Panc1 (cell line): ENCODE measurements at regions not wholly inside any gene's neighbourhood (a gene's known extent, or its start where the extent isn't known, plus 50 kb on each side); places are given as distances from the start of the nearest gene placed in this dataset.

Source experiments
- ATAC-seq: fragments of 200-7000 bp; cut with Tn5 transposase; 2 replicates; pipeline ENCODE4 v1.9.1; 2020; ENCODE audit warnings: mild to moderate bottlenecking, moderate library complexity
- BruUV-seq: library from RNA; stranded (reverse); fragments of 400-500 nt; replicated peaks from 2 replicates; lab custom pipeline; 2021; lab: Mats Ljungman, UMichigan
- CTCF ChIA-PET: fragments of 300-600 bp; sonication (Branson Sonifier 250); formaldehyde crosslinking; loops from one replicate; lab custom pipeline; 2022; ENCODE audit warnings: antibody characterized with exemption; lab: Charles Lee
- POLR2A ChIA-PET: fragments of 300-600 bp; sonication (Branson Sonifier 250); formaldehyde crosslinking; loops from one replicate; lab custom pipeline; 2022; ENCODE audit warnings: antibody characterized with exemption; lab: Charles Lee
- DNase-seq: peaks from one replicate; pipeline ENCODE4 v3.0.0-alpha.2; 2010; ENCODE audit warnings: low read depth, low spot score
- H3K27ac ChIP-seq: 2 replicates; pipeline ENCODE4 v1.5.1; 2011; ENCODE audit warnings: mild to moderate bottlenecking, low read length, inconsistent platforms
- H3K27me3 ChIP-seq: fragments of 200-500 bp; sonication (Bioruptor generic); 2 replicates; pipeline ENCODE4 v1.6.0; 2014; ENCODE audit warnings: low read length, inconsistent platforms; ENCODE audit not compliant: control insufficient read depth, insufficient read depth
- H3K36me3 ChIP-seq: fragments of 200-500 bp; sonication (Bioruptor generic); 2 replicates; pipeline ENCODE4 v1.5.1; 2014; ENCODE audit warnings: inconsistent platforms, mild to moderate bottlenecking, low read length, moderate library complexity; ENCODE audit not compliant: control insufficient read depth, insufficient read depth
- H3K4me1 ChIP-seq: 2 replicates; pipeline ENCODE4 v1.5.1; 2011; ENCODE audit warnings: inconsistent platforms, mild to moderate bottlenecking, low read length, moderate library complexity; ENCODE audit not compliant: control insufficient read depth, insufficient read depth
- H3K4me3 ChIP-seq, 2 experiments: 2 replicates each; pipeline ENCODE4 v1.5.1; 2011 to 2012; ENCODE audit warnings: low read depth in 2 of 2, low read length in 2 of 2, mild to moderate bottlenecking in 2 of 2, inconsistent platforms in 1 of 2, moderate library complexity in 1 of 2
- H3K9me3 ChIP-seq: fragments of 200-500 bp; sonication (Bioruptor generic); 2 replicates; pipeline ENCODE4 v1.5.1; 2014; ENCODE audit warnings: low read depth, mild to moderate bottlenecking, inconsistent platforms, low read length, moderate library complexity; ENCODE audit not compliant: control insufficient read depth, insufficient read depth
- POLR2AphosphoS5 ChIP-seq: IDR thresholded peaks from 2 replicates; pipeline ENCODE4 v1.6.1; 2012; ENCODE audit warnings: mild to moderate bottlenecking, low read depth, low read length, moderate library complexity
- SIN3A ChIP-seq: IDR thresholded peaks from 2 replicates; pipeline ENCODE4 v1.6.1; 2012; ENCODE audit warnings: low read depth, mild to moderate bottlenecking, low read length, moderate library complexity, borderline replicate concordance; ENCODE audit not compliant: insufficient read depth
- TCF7L2 ChIP-seq: IDR thresholded peaks from 2 replicates; pipeline ENCODE4 v1.6.1; 2011; ENCODE audit warnings: mild to moderate bottlenecking, low read depth, low read length, inconsistent platforms
- in situ Hi-C: cut with HindIII; loops from 2 replicates; pipeline ENCODE4 v1.10.0; 2016; ENCODE audit warnings: low sequenced_read_pairs, low pct_unique_long_range_greater_than_20kb
- intact Hi-C: fragments of 100-400 bp; cut with micrococcal nuclease; formaldehyde crosslinking; loops from one replicate; pipeline ENCODE4 v1.10.0; 2022; ENCODE audit not compliant: unreplicated experiment
- TF ChIP-seq, protein P1 (sequence below), 2 experiments: IDR thresholded peaks; 2 replicates each; pipeline ENCODE4 v1.6.1; 2011 to 2012; ENCODE audit warnings: low read depth in 2 of 2, control low read depth in 1 of 2, low read length in 1 of 2, mild to moderate bottlenecking in 1 of 2, moderate library complexity in 1 of 2; ENCODE audit not compliant: insufficient read depth in 1 of 2
- TF ChIP-seq, protein P2 (sequence below): fragments of 450-650 bp; IDR thresholded peaks from 2 replicates; pipeline ENCODE4 v1.5.1; 2017; ENCODE audit warnings: mild to moderate bottlenecking

DNA sequence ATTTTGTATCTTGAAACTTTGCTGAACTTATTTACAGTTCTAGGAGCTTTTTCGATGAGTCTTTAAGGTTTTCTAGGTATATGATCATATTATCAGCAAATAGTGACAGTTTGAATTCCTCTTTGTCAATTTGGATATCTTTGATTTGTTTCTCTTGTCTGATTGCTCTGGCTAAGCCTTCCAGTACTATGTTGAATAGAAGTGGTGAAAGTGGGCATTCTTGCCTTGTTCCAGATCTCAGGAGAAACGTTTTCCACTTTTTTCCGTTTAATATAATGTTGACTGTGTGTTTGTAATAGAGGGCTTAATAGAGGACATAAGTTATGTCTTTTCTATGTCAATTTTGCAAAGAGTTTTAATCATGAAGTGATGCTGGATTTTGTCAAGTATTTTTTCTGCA is 124.3 kb downstream of the ZNF280B start:
- DNase-seq (no peak), ATAC-seq (no peak)
- TF ChIP-seq SIN3A (no peak), POLR2AphosphoS5 (no peak), TCF7L2 (no peak)
- TF ChIP-seq, protein P1, sequence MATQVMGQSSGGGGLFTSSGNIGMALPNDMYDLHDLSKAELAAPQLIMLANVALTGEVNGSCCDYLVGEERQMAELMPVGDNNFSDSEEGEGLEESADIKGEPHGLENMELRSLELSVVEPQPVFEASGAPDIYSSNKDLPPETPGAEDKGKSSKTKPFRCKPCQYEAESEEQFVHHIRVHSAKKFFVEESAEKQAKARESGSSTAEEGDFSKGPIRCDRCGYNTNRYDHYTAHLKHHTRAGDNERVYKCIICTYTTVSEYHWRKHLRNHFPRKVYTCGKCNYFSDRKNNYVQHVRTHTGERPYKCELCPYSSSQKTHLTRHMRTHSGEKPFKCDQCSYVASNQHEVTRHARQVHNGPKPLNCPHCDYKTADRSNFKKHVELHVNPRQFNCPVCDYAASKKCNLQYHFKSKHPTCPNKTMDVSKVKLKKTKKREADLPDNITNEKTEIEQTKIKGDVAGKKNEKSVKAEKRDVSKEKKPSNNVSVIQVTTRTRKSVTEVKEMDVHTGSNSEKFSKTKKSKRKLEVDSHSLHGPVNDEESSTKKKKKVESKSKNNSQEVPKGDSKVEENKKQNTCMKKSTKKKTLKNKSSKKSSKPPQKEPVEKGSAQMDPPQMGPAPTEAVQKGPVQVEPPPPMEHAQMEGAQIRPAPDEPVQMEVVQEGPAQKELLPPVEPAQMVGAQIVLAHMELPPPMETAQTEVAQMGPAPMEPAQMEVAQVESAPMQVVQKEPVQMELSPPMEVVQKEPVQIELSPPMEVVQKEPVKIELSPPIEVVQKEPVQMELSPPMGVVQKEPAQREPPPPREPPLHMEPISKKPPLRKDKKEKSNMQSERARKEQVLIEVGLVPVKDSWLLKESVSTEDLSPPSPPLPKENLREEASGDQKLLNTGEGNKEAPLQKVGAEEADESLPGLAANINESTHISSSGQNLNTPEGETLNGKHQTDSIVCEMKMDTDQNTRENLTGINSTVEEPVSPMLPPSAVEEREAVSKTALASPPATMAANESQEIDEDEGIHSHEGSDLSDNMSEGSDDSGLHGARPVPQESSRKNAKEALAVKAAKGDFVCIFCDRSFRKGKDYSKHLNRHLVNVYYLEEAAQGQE (IDR thresholded peaks at IDR 0.05; ENCODE audit: insufficient read depth in 1 of 2, low read depth in 2 of 2, low read length in 1 of 2), result no peak
- TF ChIP-seq, protein P2, sequence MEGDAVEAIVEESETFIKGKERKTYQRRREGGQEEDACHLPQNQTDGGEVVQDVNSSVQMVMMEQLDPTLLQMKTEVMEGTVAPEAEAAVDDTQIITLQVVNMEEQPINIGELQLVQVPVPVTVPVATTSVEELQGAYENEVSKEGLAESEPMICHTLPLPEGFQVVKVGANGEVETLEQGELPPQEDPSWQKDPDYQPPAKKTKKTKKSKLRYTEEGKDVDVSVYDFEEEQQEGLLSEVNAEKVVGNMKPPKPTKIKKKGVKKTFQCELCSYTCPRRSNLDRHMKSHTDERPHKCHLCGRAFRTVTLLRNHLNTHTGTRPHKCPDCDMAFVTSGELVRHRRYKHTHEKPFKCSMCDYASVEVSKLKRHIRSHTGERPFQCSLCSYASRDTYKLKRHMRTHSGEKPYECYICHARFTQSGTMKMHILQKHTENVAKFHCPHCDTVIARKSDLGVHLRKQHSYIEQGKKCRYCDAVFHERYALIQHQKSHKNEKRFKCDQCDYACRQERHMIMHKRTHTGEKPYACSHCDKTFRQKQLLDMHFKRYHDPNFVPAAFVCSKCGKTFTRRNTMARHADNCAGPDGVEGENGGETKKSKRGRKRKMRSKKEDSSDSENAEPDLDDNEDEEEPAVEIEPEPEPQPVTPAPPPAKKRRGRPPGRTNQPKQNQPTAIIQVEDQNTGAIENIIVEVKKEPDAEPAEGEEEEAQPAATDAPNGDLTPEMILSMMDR, result no peak
- H3K4me1 ChIP-seq, result no peaks in the 10 kb centered on the region
- intact Hi-C loops (no loop called here), in situ Hi-C loops (no loop called here)
- BruUV-seq, result no TSS peak
- ChIA-PET CTCF (no interaction called here), POLR2A (no interaction called here)
- peaks cover 2% of the 10 kb centered on the region for H3K27me3 ChIP-seq
- no peaks in the 10 kb centered on the region for H3K36me3 ChIP-seq
- H3K27ac ChIP-seq, result no peak overlapping the region
- no peak overlapping the region for H3K4me3 ChIP-seq
- H3K9me3 ChIP-seq, result no peaks in the 10 kb centered on the region

DNA sequence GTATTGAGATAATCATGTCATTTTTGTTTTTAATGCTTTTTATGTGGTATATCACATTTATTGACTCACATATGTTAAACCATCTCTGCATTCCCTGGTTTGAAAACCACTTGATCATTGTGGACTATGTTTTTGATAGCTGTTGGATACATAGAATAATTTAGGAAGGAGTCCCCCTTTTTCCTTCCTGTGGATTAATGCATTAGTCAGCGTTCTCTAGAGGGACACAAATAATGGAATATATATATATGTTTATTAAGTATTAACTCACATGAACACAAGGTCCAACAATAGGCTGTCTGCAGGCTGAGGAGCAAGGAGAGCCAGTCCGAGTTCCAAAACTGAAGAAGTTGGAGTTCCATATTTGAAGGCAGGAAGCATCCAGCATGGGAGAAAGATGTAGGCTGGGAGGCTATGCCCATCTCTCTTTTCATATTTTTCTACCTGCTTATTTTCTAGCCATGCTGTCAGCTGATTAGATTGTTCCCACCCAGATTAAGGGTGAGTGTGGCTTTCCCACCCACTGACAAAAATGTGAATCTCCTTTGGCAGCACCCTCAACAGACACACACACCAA is 123.8 kb downstream of the ZNF280B start:
- POLR2A ChIA-PET, result no interaction called here
- BruUV-seq, result no TSS peak

More for the DNA sequence above, 123.8 kb downstream of the ZNF280B start:
- in situ Hi-C loops, result no loop called here
- H3K36me3 ChIP-seq, result no peaks in the 10 kb centered on the region
- H3K4me3 ChIP-seq, result no peak overlapping the region
- TF ChIP-seq, protein P2, result no peak
- TF ChIP-seq POLR2AphosphoS5 (no peak), TCF7L2 (no peak), SIN3A (no peak)
- TF ChIP-seq, protein P1 (IDR thresholded peaks at IDR 0.05; ENCODE audit: insufficient read depth in 1 of 2, low read depth in 2 of 2, low read length in 1 of 2), result no peak
- CTCF ChIA-PET, result no interaction called here
- H3K9me3 ChIP-seq, result no peaks in the 10 kb centered on the region
- peaks cover 2% of the 10 kb centered on the region for H3K27me3 ChIP-seq
- H3K4me1 ChIP-seq, result no peaks in the 10 kb centered on the region
- DNase-seq (no peak), ATAC-seq (no peak)
- intact Hi-C loops, result no loop called here
- H3K27ac ChIP-seq, result no peak overlapping the region
